Activated B cell treated with CpG ODN at 0.5 μM for 24 hours (primary cell): ENCODE measurements at regions not wholly inside any gene's neighbourhood (a gene's known extent, or its start where the extent isn't known, plus 50 kb on each side); places are given as distances from the start of the nearest gene placed in this dataset.

ENCODE experiments used
- ATAC-seq: fragments of 200-7000 bp; cut with Tn5 transposase; one replicate; pipeline ENCODE4 v1.10.0; 2021; ENCODE audit warnings: low read depth, mild to moderate bottlenecking, moderate library complexity
- CTCF ChIA-PET: fragments of 350-600 bp; sonication (Branson Sonifier 250); formaldehyde crosslinking; loops from one replicate; lab custom pipeline; 2021; ENCODE audit warnings: antibody characterized with exemption; lab: Charles Lee
- POLR2A ChIA-PET: fragments of 350-600 bp; sonication (Branson Sonifier 250); formaldehyde crosslinking; loops from one replicate; lab custom pipeline; 2021; ENCODE audit warnings: antibody characterized with exemption; lab: Charles Lee
- DNase-seq: peaks from one replicate; pipeline ENCODE4 v3.0.0; 2022
- H3K27ac Mint-ChIP-seq: one replicate; pipeline ENCODE4 v1.8.0; 2020; ENCODE audit warnings: mixed read lengths
- H3K27me3 Mint-ChIP-seq: one replicate; pipeline ENCODE4 v1.8.0; 2021; ENCODE audit warnings: mixed read lengths
- H3K36me3 Mint-ChIP-seq: one replicate; pipeline ENCODE4 v1.8.0; 2021; ENCODE audit warnings: low read depth, mixed read lengths
- H3K4me1 Mint-ChIP-seq: one replicate; pipeline ENCODE4 v1.8.0; 2021; ENCODE audit warnings: mixed read lengths
- H3K4me3 Mint-ChIP-seq: one replicate; pipeline ENCODE4 v1.8.0; 2020; ENCODE audit warnings: mild to moderate bottlenecking, mixed read lengths
- H3K9me3 Mint-ChIP-seq: one replicate; pipeline ENCODE4 v1.8.0; 2020; ENCODE audit warnings: mixed read lengths
- intact Hi-C: fragments of 100-400 bp; cut with micrococcal nuclease; formaldehyde crosslinking; loops from one replicate; pipeline ENCODE4 v1.15.1; 2024
- TF ChIP-seq, protein P1 (sequence below): fragments of 200-600 bp; IDR thresholded peaks from one replicate; pipeline ENCODE4 v1.8.0; 2022; ENCODE audit warnings: antibody characterized with exemption, mild to moderate bottlenecking

GRCh38 chr1:199704231-199704630 is 323.3 kb upstream of the NR5A2 start:
- ATAC-seq (no peak), DNase-seq (no peak)
- Mint-ChIP-seq H3K9me3 (no peaks in the 10 kb centered on the region), H3K4me3 (no peak overlapping the region), H3K27ac (no peak overlapping the region), H3K27me3 (peaks cover 14% of the 10 kb centered on the region), H3K4me1 (no peaks in the 10 kb centered on the region), H3K36me3 (no peaks in the 10 kb centered on the region)
- TF ChIP-seq, protein P1, sequence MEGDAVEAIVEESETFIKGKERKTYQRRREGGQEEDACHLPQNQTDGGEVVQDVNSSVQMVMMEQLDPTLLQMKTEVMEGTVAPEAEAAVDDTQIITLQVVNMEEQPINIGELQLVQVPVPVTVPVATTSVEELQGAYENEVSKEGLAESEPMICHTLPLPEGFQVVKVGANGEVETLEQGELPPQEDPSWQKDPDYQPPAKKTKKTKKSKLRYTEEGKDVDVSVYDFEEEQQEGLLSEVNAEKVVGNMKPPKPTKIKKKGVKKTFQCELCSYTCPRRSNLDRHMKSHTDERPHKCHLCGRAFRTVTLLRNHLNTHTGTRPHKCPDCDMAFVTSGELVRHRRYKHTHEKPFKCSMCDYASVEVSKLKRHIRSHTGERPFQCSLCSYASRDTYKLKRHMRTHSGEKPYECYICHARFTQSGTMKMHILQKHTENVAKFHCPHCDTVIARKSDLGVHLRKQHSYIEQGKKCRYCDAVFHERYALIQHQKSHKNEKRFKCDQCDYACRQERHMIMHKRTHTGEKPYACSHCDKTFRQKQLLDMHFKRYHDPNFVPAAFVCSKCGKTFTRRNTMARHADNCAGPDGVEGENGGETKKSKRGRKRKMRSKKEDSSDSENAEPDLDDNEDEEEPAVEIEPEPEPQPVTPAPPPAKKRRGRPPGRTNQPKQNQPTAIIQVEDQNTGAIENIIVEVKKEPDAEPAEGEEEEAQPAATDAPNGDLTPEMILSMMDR, result no peak
- POLR2A ChIA-PET, result no interaction called here
- CTCF ChIA-PET, result no interaction called here
- intact Hi-C loops, result no loop called here

GRCh38 chr1:199705825-199706224 is 321.7 kb upstream of the NR5A2 start:
- peaks cover 13% of the 10 kb centered on the region for H3K27me3 Mint-ChIP-seq
- CTCF ChIA-PET, result no interaction called here

DNA sequence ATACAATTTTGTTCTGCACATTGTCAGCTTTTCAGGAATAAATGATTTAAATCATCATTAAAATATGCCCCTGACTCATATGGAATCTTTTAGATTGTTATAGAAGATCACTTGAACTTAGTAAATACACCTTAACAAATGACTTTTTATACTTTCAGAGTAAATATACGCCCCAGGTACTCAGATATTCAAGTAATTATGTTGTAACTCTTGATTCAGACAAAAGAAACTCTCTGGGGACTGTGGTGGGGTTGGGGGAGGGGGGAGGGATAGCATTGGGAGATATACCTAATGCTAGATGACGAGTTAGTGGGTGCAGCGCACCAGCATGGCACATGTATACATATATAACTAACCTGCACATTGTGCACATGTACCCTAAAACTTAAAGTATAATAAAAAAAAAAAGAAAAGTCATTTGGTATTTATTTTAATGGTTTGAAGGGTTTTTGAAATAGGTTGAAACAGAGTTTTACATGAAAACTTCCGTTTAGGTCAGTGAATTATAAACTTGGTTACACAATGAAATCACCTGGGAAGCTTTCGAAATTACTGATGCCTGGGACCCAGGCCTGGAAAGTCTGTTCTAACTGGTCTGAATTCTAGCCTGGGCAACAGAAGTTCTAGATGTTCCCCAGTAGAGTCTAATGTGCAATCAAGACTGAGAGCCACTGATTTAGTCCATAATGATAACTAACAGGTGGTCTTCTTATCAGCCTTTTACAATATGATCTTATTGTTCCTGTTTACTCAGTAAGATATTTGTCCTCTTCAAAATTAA is 320.5 kb upstream of the NR5A2 start:
- POLR2A ChIA-PET, result no interaction called here
- no peak for DNase-seq
- H3K27ac Mint-ChIP-seq, result no peak overlapping the region
- peaks cover 17% of the 10 kb centered on the region for H3K9me3 Mint-ChIP-seq
- CTCF ChIA-PET, result no interaction called here
- no peak overlapping the region for H3K4me3 Mint-ChIP-seq
- intact Hi-C loops, result no loop called here
- no peak for ATAC-seq
- H3K27me3 Mint-ChIP-seq, result peaks cover 16% of the 10 kb centered on the region
- no peaks in the 10 kb centered on the region for H3K36me3 Mint-ChIP-seq
- TF ChIP-seq, protein P1, result no peak
- no peaks in the 10 kb centered on the region for H3K4me1 Mint-ChIP-seq

More at GRCh38 chr1:199705825-199706224, 321.7 kb upstream of the NR5A2 start:
- Mint-ChIP-seq H3K36me3 (no peaks in the 10 kb centered on the region), H3K4me1 (no peaks in the 10 kb centered on the region), H3K4me3 (no peak overlapping the region), H3K9me3 (peaks cover 8% of the 10 kb centered on the region), H3K27ac (no peak overlapping the region)
- DNase-seq (no peak), ATAC-seq (no peak)
- intact Hi-C loops, result no loop called here
- POLR2A ChIA-PET, result no interaction called here
- TF ChIP-seq, protein P1, result no peak

- peaks cover 17% of the 10 kb centered on the region for H3K9me3 Mint-ChIP-seq
- no peaks in the 10 kb centered on the region for H3K36me3 Mint-ChIP-seq
- no peak overlapping the region for H3K4me3 Mint-ChIP-seq
- H3K4me1 Mint-ChIP-seq, result no peaks in the 10 kb centered on the region
- TF ChIP-seq, protein P1, result no peak
- intact Hi-C loops, result no loop called here
- no peak for DNase-seq
- no peak overlapping the region for H3K27ac Mint-ChIP-seq
- ChIA-PET CTCF (no interaction called here), POLR2A (no interaction called here)
- peaks cover 19% of the 10 kb centered on the region for H3K27me3 Mint-ChIP-seq
- no peak for ATAC-seq
Observed at GRCh38 chr1:199710974-199711373, 316.5 kb upstream of the NR5A2 start.

- H3K9me3 Mint-ChIP-seq, result peaks cover 2% of the 10 kb centered on the region
- intact Hi-C loops, result no loop called here
- no peak for ATAC-seq
- DNase-seq, result no peak
- ChIA-PET POLR2A (no interaction called here), CTCF (no interaction called here)
- no peak overlapping the region for H3K4me3 Mint-ChIP-seq
- peaks cover 18% of the 10 kb centered on the region for H3K27me3 Mint-ChIP-seq
- H3K4me1 Mint-ChIP-seq, result no peaks in the 10 kb centered on the region
- H3K27ac Mint-ChIP-seq, result no peak overlapping the region
- TF ChIP-seq, protein P1, result no peak
- no peaks in the 10 kb centered on the region for H3K36me3 Mint-ChIP-seq
Observed at GRCh38 chr1:199716729-199717128, 310.8 kb upstream of the NR5A2 start.
